DOHH2 (cell line): ENCODE measurements at regions not wholly inside any gene's neighbourhood (a gene's known extent, or its start where the extent isn't known, plus 50 kb on each side); places are given as distances from the start of the nearest gene placed in this dataset.

Experiments
- EZH2phosphoT487 ChIP-seq: fragments of 200-600 bp; sonication (generic); IDR thresholded peaks from 2 replicates; pipeline ENCODE4 v1.6.1; 2017; ENCODE audit warnings: borderline replicate concordance, mild to moderate bottlenecking, antibody characterized with exemption, low read length, moderate library complexity, mixed read lengths
- TF ChIP-seq, protein P1 (sequence below): fragments of 200-600 bp; sonication (generic); IDR thresholded peaks from one replicate; pipeline ENCODE4 v1.5.1; 2014; ENCODE audit warnings: antibody characterized with exemption, mild to moderate bottlenecking, low read depth, low read length; ENCODE audit not compliant: poor library complexity, severe bottlenecking

- TF ChIP-seq EZH2phosphoT487: no peak
- TF ChIP-seq, protein P1, sequence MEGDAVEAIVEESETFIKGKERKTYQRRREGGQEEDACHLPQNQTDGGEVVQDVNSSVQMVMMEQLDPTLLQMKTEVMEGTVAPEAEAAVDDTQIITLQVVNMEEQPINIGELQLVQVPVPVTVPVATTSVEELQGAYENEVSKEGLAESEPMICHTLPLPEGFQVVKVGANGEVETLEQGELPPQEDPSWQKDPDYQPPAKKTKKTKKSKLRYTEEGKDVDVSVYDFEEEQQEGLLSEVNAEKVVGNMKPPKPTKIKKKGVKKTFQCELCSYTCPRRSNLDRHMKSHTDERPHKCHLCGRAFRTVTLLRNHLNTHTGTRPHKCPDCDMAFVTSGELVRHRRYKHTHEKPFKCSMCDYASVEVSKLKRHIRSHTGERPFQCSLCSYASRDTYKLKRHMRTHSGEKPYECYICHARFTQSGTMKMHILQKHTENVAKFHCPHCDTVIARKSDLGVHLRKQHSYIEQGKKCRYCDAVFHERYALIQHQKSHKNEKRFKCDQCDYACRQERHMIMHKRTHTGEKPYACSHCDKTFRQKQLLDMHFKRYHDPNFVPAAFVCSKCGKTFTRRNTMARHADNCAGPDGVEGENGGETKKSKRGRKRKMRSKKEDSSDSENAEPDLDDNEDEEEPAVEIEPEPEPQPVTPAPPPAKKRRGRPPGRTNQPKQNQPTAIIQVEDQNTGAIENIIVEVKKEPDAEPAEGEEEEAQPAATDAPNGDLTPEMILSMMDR: no peak
These were observed 453.1 kb downstream of the TRAM1L1 start for GRCh38 chr4:116632269-116632668.
